ENCODE measurements at regions not wholly inside any gene's neighbourhood (a gene's known extent, or its start where the extent isn't known, plus 50 kb on each side); places are given as distances from the start of the nearest gene placed in this dataset.

- DNase-seq (ENCODE audit: low spot score): peak; percentile 93
These were observed 382.7 kb downstream of the ENC1 start for GRCh38 chr5:74257645-74258313.

- peak; percentile 46 for DNase-seq (ENCODE audit: low spot score)
These were observed 383.4 kb downstream of the ENC1 start for GRCh38 chr5:74257060-74257527.

GRCh38 chr5:74255692-74256392, 384.7 kb downstream of the ENC1 start:
- DNase-seq (ENCODE audit: low spot score): no peak

- DNase-seq (ENCODE audit: low spot score): no peak
These were observed 386.3 kb downstream of the ENC1 start for GRCh38 chr5:74254257-74254656.

- DNase-seq (ENCODE audit: low spot score): no peak
These were observed 388.5 kb downstream of the ENC1 start for GRCh38 chr5:74252044-74252443.

GRCh38 chr5:74251141-74252035, 389.1 kb downstream of the ENC1 start:
- peak; percentile 91 for DNase-seq (ENCODE audit: low spot score)

- DNase-seq (ENCODE audit: low spot score): no peak
These were observed 390.0 kb downstream of the ENC1 start for GRCh38 chr5:74250304-74251102.

GRCh38 chr5:74248576-74248975, 392.0 kb downstream of the ENC1 start:
- no peak for DNase-seq (ENCODE audit: low spot score)

GRCh38 chr5:74244406-74244805, 396.1 kb downstream of the ENC1 start:
- no peak for DNase-seq (ENCODE audit: low spot score)

GRCh38 chr5:74243634-74244033, 396.9 kb downstream of the ENC1 start:
- no peak for DNase-seq (ENCODE audit: low spot score)

GRCh38 chr5:74242516-74242915, 398.0 kb downstream of the ENC1 start:
- DNase-seq (ENCODE audit: low spot score): no peak

GRCh38 chr5:74241751-74242140, 398.8 kb downstream of the ENC1 start:
- peak; percentile 93 for DNase-seq (ENCODE audit: low spot score)

- peak; percentile 51 for DNase-seq (ENCODE audit: low spot score)
These were observed 399.5 kb downstream of the ENC1 start for GRCh38 chr5:74240783-74241750.

- DNase-seq (ENCODE audit: low spot score): no peak
These were observed 401.3 kb downstream of the ENC1 start for GRCh38 chr5:74239261-74239660.

GRCh38 chr5:74237571-74238145, 402.9 kb downstream of the ENC1 start:
- peak; percentile 85 for DNase-seq (ENCODE audit: low spot score)

- no peak for DNase-seq (ENCODE audit: low spot score)
These were observed 405.0 kb downstream of the ENC1 start for GRCh38 chr5:74235552-74235951.

GRCh38 chr5:74233571-74233970, 407.0 kb downstream of the ENC1 start:
- peak; percentile 76 for DNase-seq (ENCODE audit: low spot score)

- DNase-seq (ENCODE audit: low spot score): no peak
These were observed 407.4 kb downstream of the ENC1 start for GRCh38 chr5:74233091-74233490.

- DNase-seq (ENCODE audit: low spot score): no peak
These were observed 408.3 kb downstream of the ENC1 start for GRCh38 chr5:74232276-74232675.

- DNase-seq (ENCODE audit: low spot score): no peak
These were observed 408.8 kb downstream of the ENC1 start for GRCh38 chr5:74231697-74232096.
